Smooth muscle cell (in vitro differentiated cells): ENCODE measurements at regions not wholly inside any gene's neighbourhood (a gene's known extent, or its start where the extent isn't known, plus 50 kb on each side); places are given as distances from the start of the nearest gene placed in this dataset.

Experiments
- DNase-seq: peaks from one replicate; lab custom pipeline; 2025; ENCODE audit not compliant: unreplicated experiment; lab: John Stamatoyannopoulos, UW
- H2AFZ ChIP-seq: fragments of 200-600 bp; sonication (generic); 2 replicates; pipeline ENCODE4 v1.6.0; 2016; ENCODE audit warnings: antibody characterized with exemption, low read depth, mild to moderate bottlenecking
- H3F3A ChIP-seq: fragments of 200-600 bp; sonication (generic); 2 replicates; pipeline ENCODE4 v1.6.0; 2017; ENCODE audit warnings: antibody characterized with exemption, low read depth
- H3K27ac ChIP-seq: fragments of 200-600 bp; sonication (generic); 2 replicates; pipeline ENCODE4 v1.5.1; 2016; ENCODE audit warnings: low read depth, mild to moderate bottlenecking
- H3K27me3 ChIP-seq: fragments of 200-600 bp; sonication (generic); 2 replicates; pipeline ENCODE4 v1.6.1; 2016; ENCODE audit warnings: low read depth, mild to moderate bottlenecking
- H3K36me3 ChIP-seq: fragments of 200-600 bp; sonication (generic); 2 replicates; pipeline ENCODE4 v1.5.1; 2016; ENCODE audit warnings: low read depth
- H3K4me1 ChIP-seq: fragments of 200-600 bp; sonication (generic); 2 replicates; pipeline ENCODE4 v1.5.1; 2016; ENCODE audit warnings: low read depth
- H3K4me2 ChIP-seq: fragments of 200-600 bp; sonication (generic); 2 replicates; pipeline ENCODE4 v1.6.0; 2016; ENCODE audit warnings: mild to moderate bottlenecking
- H3K4me3 ChIP-seq: fragments of 200-600 bp; sonication (generic); 2 replicates; pipeline ENCODE4 v1.5.1; 2016; ENCODE audit warnings: mild to moderate bottlenecking
- H3K79me2 ChIP-seq: fragments of 200-600 bp; sonication (generic); 2 replicates; pipeline ENCODE4 v1.6.0; 2016; ENCODE audit warnings: low read depth, mild to moderate bottlenecking
- H3K9ac ChIP-seq: fragments of 200-600 bp; sonication (generic); 2 replicates; pipeline ENCODE4 v1.6.0; 2016; ENCODE audit warnings: low read depth
- H3K9me3 ChIP-seq: fragments of 200-600 bp; sonication (generic); replicated peaks from 2 replicates; pipeline ENCODE4 v1.5.1; 2016; ENCODE audit warnings: low read depth
- H4K20me1 ChIP-seq: fragments of 200-600 bp; sonication (generic); 2 replicates; pipeline ENCODE4 v1.6.0; 2016; ENCODE audit warnings: low read depth
- CTCF ChIP-seq: fragments of 200-600 bp; sonication (generic); IDR thresholded peaks from 2 replicates; pipeline ENCODE4 v1.5.1; 2017; ENCODE audit warnings: borderline replicate concordance, mild to moderate bottlenecking, antibody characterized with exemption; ENCODE audit not compliant: insufficient read depth, poor library complexity, severe bottlenecking
- WGBS: methylation state at CpG from one replicate; pipeline ENCODE4 v1.1.7; 2016; ENCODE audit warnings: low lambda C conversion rate; 5-methylcytosine and 5-hydroxymethylcytosine counted together

DNA sequence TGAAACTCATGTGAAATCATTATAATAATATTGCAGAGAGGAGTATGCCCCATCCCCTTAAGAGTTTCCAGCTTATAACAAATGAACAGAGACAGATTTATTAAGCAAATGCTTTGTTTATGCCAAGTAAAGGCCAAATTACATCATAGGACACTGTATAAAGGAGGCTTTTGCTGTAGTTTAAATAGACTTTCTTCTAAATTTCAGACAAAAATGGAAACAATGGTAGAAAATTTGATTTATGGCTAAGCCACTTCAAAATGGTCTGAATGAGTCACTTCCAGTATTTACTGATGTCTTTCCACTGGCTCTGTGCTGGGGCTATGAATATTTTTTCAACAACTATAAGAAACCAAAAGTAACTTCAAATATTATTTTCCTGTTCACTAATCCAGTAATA is 81.1 kb upstream of the ST6GALNAC5 start:
- Histone ChIP-seq H3K79me2 (no peaks in the 10 kb centered on the region), H3F3A (no peaks in the 10 kb centered on the region), H3K4me1 (no peaks in the 10 kb centered on the region), H4K20me1 (no peaks in the 10 kb centered on the region), H3K27ac (no peak overlapping the region), H3K27me3 (no peaks in the 10 kb centered on the region), H3K4me2 (no peak overlapping the region), H3K4me3 (no peak overlapping the region), H3K9me3 (no peaks in the 10 kb centered on the region), H3K36me3 (no peaks in the 10 kb centered on the region), H2AFZ (no peak overlapping the region), H3K9ac (no peak overlapping the region)
- DNase-seq, result no peak
- no peak for TF ChIP-seq CTCF

- Histone ChIP-seq H3K9me3 (no peaks in the 10 kb centered on the region), H3K27ac (no peak overlapping the region), H4K20me1 (no peaks in the 10 kb centered on the region), H3K4me3 (no peak overlapping the region), H3K36me3 (no peaks in the 10 kb centered on the region), H3K4me2 (no peak overlapping the region), H3K79me2 (no peaks in the 10 kb centered on the region), H3K4me1 (no peaks in the 10 kb centered on the region), H2AFZ (no peak overlapping the region), H3F3A (no peaks in the 10 kb centered on the region), H3K27me3 (no peaks in the 10 kb centered on the region), H3K9ac (no peak overlapping the region)
- no peak for DNase-seq
- TF ChIP-seq CTCF, result no peak
- WGBS, result 87% methylated on average over 2 of the region's 2 CpGs
Measured at GRCh38 chr1:76793594-76793993, 73.7 kb upstream of the ST6GALNAC5 start.

DNA sequence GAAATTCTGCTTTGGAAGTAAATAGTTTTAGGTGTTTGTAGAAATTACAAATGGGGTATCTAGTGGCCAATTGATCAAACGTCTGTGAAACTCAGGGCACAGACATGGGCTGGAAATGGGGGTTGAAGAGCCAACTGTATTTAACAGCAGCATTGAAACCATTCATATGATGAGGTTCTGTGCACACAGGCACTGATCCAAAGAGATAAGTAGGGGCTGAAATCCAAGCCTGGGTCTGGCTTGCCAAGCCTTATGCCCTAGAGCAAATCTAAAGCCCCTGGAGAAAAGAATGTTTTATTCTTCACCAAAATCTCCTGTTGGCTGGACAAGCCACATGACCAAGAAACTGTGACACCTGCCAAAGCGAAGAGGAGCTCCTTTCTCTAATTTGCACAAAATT is 67.6 kb upstream of the ST6GALNAC5 start:
- Histone ChIP-seq H3K27me3 (no peaks in the 10 kb centered on the region), H3K79me2 (no peaks in the 10 kb centered on the region), H2AFZ (no peak overlapping the region), H3K9me3 (no peaks in the 10 kb centered on the region), H4K20me1 (no peaks in the 10 kb centered on the region), H3K4me2 (no peak overlapping the region), H3K27ac (no peak overlapping the region), H3K4me3 (no peak overlapping the region), H3K36me3 (no peaks in the 10 kb centered on the region), H3K9ac (no peak overlapping the region), H3K4me1 (no peaks in the 10 kb centered on the region), H3F3A (no peaks in the 10 kb centered on the region)
- TF ChIP-seq CTCF, result no peak
- 82% methylated on average over 2 of the region's 2 CpGs for WGBS
- no peak for DNase-seq

DNA sequence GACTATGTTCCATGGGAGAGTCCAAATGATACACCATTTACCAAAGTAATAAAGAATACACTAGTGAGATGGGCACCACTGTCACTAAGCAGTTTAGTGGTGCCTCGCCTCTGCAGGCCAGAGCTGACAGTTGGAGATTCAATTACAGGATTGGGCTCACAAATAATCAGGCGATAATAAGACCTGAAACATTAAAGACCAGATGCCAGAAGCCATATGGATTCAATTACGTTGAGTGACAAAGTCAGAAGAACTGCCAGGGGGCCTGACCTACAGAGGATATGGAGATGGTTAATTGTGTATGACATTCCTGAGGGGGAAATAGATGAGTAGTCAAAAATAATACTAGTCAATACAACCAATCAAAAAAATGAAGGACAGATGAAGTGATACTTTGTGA is 65.2 kb upstream of the ST6GALNAC5 start:
- H3K27me3 ChIP-seq, result no peaks in the 10 kb centered on the region
- H3K4me2 ChIP-seq, result no peak overlapping the region
- H3K4me1 ChIP-seq, result no peaks in the 10 kb centered on the region
- H4K20me1 ChIP-seq, result no peaks in the 10 kb centered on the region
- no peak for DNase-seq
- H3K4me3 ChIP-seq, result no peak overlapping the region
- 85% methylated on average over 3 of the region's 3 CpGs for WGBS
- H3K27ac ChIP-seq, result no peak overlapping the region
- H3K36me3 ChIP-seq, result no peaks in the 10 kb centered on the region
- no peaks in the 10 kb centered on the region for H3K9me3 ChIP-seq
- H3F3A ChIP-seq, result no peaks in the 10 kb centered on the region
- H2AFZ ChIP-seq, result no peak overlapping the region
- TF ChIP-seq CTCF, result no peak
- no peak overlapping the region for H3K9ac ChIP-seq
- no peaks in the 10 kb centered on the region for H3K79me2 ChIP-seq
